Right lobe of liver (tissue), 6 donors: ENCODE measurements at regions not wholly inside any gene's neighbourhood (a gene's known extent, or its start where the extent isn't known, plus 50 kb on each side); places are given as distances from the start of the nearest gene placed in this dataset.
"Not testable (repeated sequence)": the region's sequence is repeated elsewhere in the genome, so short reads cannot be mapped to it uniquely, and the experiment has no call there.

ENCODE experiments used
- ATAC-seq, 4 donors: fragments of 200-7000 bp; cut with Tn5 transposase; one replicate each; pipeline ENCODE4 v1.9.1; 2020; ENCODE audit warnings: mild to moderate bottlenecking in 4 of 4, moderate library complexity in 4 of 4
- DNase-seq, 3 donors: peaks; one replicate each; pipeline ENCODE4 v3.0.0-alpha.2; 2020
- H3K27ac ChIP-seq, 3 donors: fragments of 200-600 bp; one replicate each; pipeline ENCODE4 v1.8.0; 2022
- H3K27me3 ChIP-seq, 2 donors: fragments of 200-600 bp; one replicate each; pipeline ENCODE4 v1.8.0; 2022
- H3K36me3 ChIP-seq, 4 donors: fragments of 200-600 bp; sonication (generic) in 1 of 4; one replicate each; pipeline versions ENCODE4 v1.5.1 to v1.8.0; 2017 to 2022; ENCODE audit warnings: control low read depth in 1 of 4
- H3K4me1 ChIP-seq, 4 donors: fragments of 200-600 bp; sonication (generic) in 1 of 4; one replicate each; pipeline versions ENCODE4 v1.5.1 to v1.8.0; 2017 to 2022; ENCODE audit warnings: control low read depth in 1 of 4
- H3K4me3 ChIP-seq, 3 donors: fragments of 200-600 bp; one replicate each; pipeline ENCODE4 v1.8.0; 2022
- H3K9me3 ChIP-seq, 4 donors: fragments of 200-600 bp; sonication (generic) in 1 of 4; one replicate each; pipeline versions ENCODE4 v1.5.1 to v1.8.0; 2017 to 2022; ENCODE audit warnings: control low read depth in 1 of 4
- CTCF ChIP-seq, 4 donors: fragments of 200-600 bp in 3 of 4; fragments of 450-650 bp in 1 of 4; IDR thresholded peaks; one replicate each; pipeline versions ENCODE4 v1.5.1 to v1.8.0; 2016 to 2022; ENCODE audit warnings: antibody characterized with exemption in 4 of 4, mild to moderate bottlenecking in 2 of 4
- POLR2A ChIP-seq: fragments of 450-650 bp; IDR thresholded peaks from one replicate; pipeline ENCODE4 v1.6.1; 2017; ENCODE audit warnings: antibody characterized with exemption, mild to moderate bottlenecking
- WGBS: methylation state at CpG from one replicate; pipeline ENCODE4 v1.1.6; 2018; ENCODE audit warnings: low coverage, low lambda C conversion rate; ENCODE audit not compliant: insufficient coverage; ENCODE audit errors: missing lambda C conversion rate; 5-methylcytosine and 5-hydroxymethylcytosine counted together
- intact Hi-C, 2 donors: fragments of 100-400 bp; cut with DNase I; formaldehyde crosslinking; loops; one replicate each; pipeline versions ENCODE4 v1.11.2 to v1.14.1; 2022
- donor health status: DM: no; HTN: yes; CAD: no.
- donor health status: DM: no; HTN: no; CAD: no.
- donor health status: DM: no; HTN: no; CAD: no.
- donor health status: DM: no; HTN: yes; CAD: no.
- donor health status: DM: no; HTN: yes; CAD: no.

DNA sequence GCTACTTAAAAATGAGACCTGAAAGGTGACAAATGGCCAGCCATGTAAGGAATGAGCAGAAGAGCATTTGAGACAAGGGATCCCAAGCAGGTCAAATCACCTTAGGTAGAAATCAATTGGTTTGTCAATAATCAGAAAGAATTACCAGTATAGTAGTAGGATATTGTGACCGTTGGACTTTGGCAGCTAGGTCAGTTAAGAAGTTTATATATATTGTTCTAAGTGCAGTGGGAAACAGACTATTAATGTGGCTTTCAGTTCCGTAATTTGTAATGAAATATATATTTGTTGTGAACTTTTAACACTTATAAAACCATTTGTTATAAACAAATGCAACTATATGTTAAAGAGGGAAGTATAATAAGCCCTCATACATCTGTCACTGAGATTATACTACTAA lies 807.9 kb upstream of the SPRY2 start:
- Histone ChIP-seq H3K4me1 (no peaks in the 10 kb centered on the region), H3K4me3 (no peak overlapping the region), H3K27ac (no peak overlapping the region), H3K9me3 (no peaks in the 10 kb centered on the region), H3K27me3 (no peaks in the 10 kb centered on the region), H3K36me3 (no peaks in the 10 kb centered on the region)
- intact Hi-C loops: no loop called here
- TF ChIP-seq POLR2A (no peak), CTCF (IDR thresholded peaks at IDR 0.05) (no peak)
- DNase-seq (no peak), ATAC-seq (no peak)
- 36% methylated on average over 2 of the region's 2 CpGs for WGBS

DNA sequence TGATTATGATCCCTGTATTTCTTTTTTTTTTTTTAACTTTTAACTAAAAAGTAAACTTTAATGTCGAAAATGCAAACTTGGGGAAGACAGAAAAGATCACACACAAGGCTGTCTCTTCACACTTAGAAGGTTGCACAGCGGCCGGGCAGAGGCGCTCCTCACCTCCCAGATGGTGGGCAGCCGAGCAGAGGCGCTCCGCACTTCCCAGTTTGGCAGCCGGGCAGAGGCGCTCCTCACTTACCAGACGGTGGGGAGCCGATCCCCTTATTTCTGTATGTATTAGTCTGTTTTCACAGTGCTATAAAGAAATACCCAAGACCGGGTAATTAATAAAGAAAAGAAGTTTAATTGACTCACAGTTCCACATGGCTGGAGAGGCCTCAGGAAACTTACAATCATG lies 805.6 kb upstream of the SPRY2 start:
- ATAC-seq: not testable (repeated sequence)

DNA sequence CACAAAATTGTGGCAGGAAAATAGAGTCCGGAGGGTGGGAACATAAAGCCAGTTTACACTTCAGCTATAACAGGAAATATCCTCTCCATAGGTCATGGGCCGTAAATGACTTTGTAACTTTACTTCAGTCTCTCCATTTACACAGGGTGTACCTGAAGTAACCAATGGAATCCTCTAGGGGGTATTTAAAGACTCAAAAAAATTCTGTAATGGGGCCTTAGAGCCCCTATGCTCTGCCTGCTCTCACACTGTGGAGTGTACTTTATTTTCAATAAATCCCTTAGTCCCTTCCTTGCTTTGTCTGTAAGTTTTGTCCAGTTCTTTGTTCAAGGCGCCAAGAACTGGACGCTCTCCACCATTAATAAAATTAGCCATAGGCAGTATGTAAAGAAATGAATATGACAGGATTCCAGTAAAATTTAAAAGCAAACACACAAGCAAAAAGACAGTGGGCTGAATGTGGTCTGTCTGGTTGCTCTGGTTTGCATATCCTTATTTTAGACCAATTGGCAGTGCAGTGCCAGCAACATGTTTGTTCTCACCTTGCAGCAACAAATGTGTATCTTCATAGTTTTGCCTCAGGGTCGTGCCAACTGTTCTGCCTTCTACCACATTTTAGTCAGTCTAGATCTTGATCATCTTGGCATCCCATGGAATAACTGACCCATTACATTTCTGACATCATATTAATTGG lies 801.5 kb upstream of the SPRY2 start:
- Histone ChIP-seq H3K9me3 (no peaks in the 10 kb centered on the region), H3K27ac (no peak overlapping the region), H3K4me3 (no peak overlapping the region), H3K27me3 (no peaks in the 10 kb centered on the region), H3K4me1 (no peaks in the 10 kb centered on the region), H3K36me3 (no peaks in the 10 kb centered on the region)
- WGBS: 57% methylated on average over 5 of the region's 5 CpGs
- DNase-seq (no peak), ATAC-seq (no peak)
- intact Hi-C loops: no loop called here
- TF ChIP-seq POLR2A (no peak), CTCF (IDR thresholded peaks at IDR 0.05) (no peak)

More for the DNA sequence above, 805.6 kb upstream of the SPRY2 start:
- H3K4me3 ChIP-seq, H3K4me1 ChIP-seq, H3K36me3 ChIP-seq, DNase-seq, H3K27me3 ChIP-seq, intact Hi-C loops, H3K27ac ChIP-seq, H3K9me3 ChIP-seq: not testable (repeated sequence)
- WGBS: 64% methylated on average over 11 of the region's 12 CpGs

DNA sequence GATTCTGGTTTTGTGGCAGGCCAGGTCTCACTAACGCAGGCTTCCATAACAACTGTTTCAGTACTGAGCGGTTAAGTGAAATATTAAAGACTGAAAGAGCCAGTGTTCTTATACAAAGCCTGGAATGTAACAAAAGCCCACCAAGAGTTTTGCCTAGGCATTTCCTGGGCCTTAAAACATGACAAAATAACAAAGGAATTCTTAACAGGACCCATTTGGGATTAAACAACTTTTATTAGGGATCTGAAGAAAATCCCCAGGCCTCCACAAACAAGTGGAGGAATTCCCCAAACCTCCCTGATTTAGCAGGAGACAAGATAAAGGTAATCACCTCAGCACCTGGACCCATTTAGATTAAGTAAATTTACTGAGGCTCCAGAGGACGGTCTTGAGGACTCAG lies 799.7 kb upstream of the SPRY2 start:
- H3K9me3 ChIP-seq: no peaks in the 10 kb centered on the region
- no peaks in the 10 kb centered on the region for H3K27me3 ChIP-seq
- intact Hi-C loops: no loop called here
- TF ChIP-seq POLR2A: no peak
- no peaks in the 10 kb centered on the region for H3K4me1 ChIP-seq
- H3K4me3 ChIP-seq: no peak overlapping the region
- WGBS: 52% methylated on average over 3 of the region's 3 CpGs
- no peak overlapping the region for H3K27ac ChIP-seq
- H3K36me3 ChIP-seq: no peaks in the 10 kb centered on the region
- no peak for DNase-seq
- no peak for ATAC-seq

- ATAC-seq: no peak
- 53% methylated on average over 4 of the region's 4 CpGs for WGBS
- no peak for DNase-seq
- TF ChIP-seq CTCF (IDR thresholded peaks at IDR 0.05) (no peak), POLR2A (no peak)
- Histone ChIP-seq H3K4me1 (no peaks in the 10 kb centered on the region), H3K27ac (no peak overlapping the region), H3K9me3 (no peaks in the 10 kb centered on the region), H3K36me3 (no peaks in the 10 kb centered on the region), H3K4me3 (no peak overlapping the region), H3K27me3 (no peaks in the 10 kb centered on the region)
- intact Hi-C loops: no loop called here
These were observed 799.1 kb upstream of the SPRY2 start for GRCh38 chr13:81139987-81140386.
